ENCODE measurements at regions not wholly inside any gene's neighbourhood (a gene's known extent, or its start where the extent isn't known, plus 50 kb on each side); places are given as distances from the start of the nearest gene placed in this dataset.

DNA sequence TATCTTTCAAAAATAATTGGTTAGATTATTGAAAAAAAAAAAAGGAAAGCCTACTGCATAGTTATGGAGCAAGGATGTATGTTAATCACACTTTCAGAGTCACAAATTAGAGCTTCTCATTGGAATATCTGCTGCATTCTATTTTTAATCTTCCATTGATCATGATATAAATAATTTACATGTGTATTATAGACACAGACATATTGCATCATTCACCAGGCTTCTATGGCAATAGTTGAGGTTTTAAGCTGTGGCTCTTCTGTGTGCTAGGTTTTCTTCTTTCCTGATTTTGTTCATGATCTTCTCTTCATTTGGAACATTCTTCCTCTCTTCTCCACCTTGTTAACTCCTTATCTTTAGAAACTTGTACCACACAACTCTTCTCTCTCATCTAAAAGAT, 123.2 kb upstream of the HMCN1 start:
- no peak for DNase-seq
- TF ChIP-seq CTCF (IDR thresholded peaks at IDR 0.05) (no peak), POLR2A (IDR thresholded peaks at IDR 0.05) (no peak)
- H3K27me3 ChIP-seq, result no peaks in the 10 kb centered on the region
- no peak overlapping the region for H3K4me3 ChIP-seq
- no peaks in the 10 kb centered on the region for H3K9me3 ChIP-seq
- H3K36me3 ChIP-seq, result no peaks in the 10 kb centered on the region
- H3K4me1 ChIP-seq, result no peaks in the 10 kb centered on the region
- H3K27ac ChIP-seq, result no peak overlapping the region

GRCh38 chr1:185608177-185608576, 126.0 kb upstream of the HMCN1 start:
- Histone ChIP-seq H3K36me3 (no peaks in the 10 kb centered on the region), H3K9me3 (no peaks in the 10 kb centered on the region), H3K4me1 (no peaks in the 10 kb centered on the region), H3K27me3 (no peaks in the 10 kb centered on the region), H3K4me3 (no peak overlapping the region), H3K27ac (no peak overlapping the region)
- no peak for DNase-seq
- TF ChIP-seq CTCF (IDR thresholded peaks at IDR 0.05), result no peak
- TF ChIP-seq POLR2A (IDR thresholded peaks at IDR 0.05), result no peak

GRCh38 chr1:185603158-185603557, 131.0 kb upstream of the HMCN1 start:
- H3K36me3 ChIP-seq, result no peaks in the 10 kb centered on the region
- peak in 2 of 3 donors; percentile 40 to 54 for DNase-seq
- no peak overlapping the region for H3K4me3 ChIP-seq
- no peaks in the 10 kb centered on the region for H3K27me3 ChIP-seq
- no peaks in the 10 kb centered on the region for H3K9me3 ChIP-seq
- no peak for TF ChIP-seq CTCF (IDR thresholded peaks at IDR 0.05)
- TF ChIP-seq POLR2A (IDR thresholded peaks at IDR 0.05), result no peak
- H3K27ac ChIP-seq, result no peak overlapping the region
- H3K4me1 ChIP-seq, result no peaks in the 10 kb centered on the region

DNA sequence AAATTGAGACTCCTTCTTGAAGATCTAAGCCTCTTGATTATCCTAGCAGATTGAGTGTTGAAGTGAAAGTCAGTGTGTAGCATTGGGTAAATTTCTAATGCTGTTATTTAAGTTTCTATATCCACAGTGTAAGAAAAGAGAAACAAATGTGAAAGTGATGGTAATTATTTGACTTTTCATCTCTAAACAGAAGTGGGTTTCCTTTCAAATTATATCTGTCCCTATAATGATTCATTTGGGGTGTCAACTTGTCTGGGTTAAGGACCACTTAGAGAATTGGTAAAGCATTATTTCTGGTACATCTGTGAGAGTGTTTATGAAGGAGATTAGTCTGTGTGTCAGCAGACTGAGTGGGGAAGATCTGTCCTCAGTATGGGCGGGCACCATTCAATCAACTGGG, 133.0 kb upstream of the HMCN1 start:
- Histone ChIP-seq H3K27ac (no peak overlapping the region), H3K4me3 (no peak overlapping the region), H3K27me3 (no peaks in the 10 kb centered on the region), H3K4me1 (no peaks in the 10 kb centered on the region), H3K36me3 (no peaks in the 10 kb centered on the region), H3K9me3 (no peaks in the 10 kb centered on the region)
- TF ChIP-seq POLR2A (IDR thresholded peaks at IDR 0.05) (no peak), CTCF (IDR thresholded peaks at IDR 0.05) (no peak)
- DNase-seq, result no peak

DNA sequence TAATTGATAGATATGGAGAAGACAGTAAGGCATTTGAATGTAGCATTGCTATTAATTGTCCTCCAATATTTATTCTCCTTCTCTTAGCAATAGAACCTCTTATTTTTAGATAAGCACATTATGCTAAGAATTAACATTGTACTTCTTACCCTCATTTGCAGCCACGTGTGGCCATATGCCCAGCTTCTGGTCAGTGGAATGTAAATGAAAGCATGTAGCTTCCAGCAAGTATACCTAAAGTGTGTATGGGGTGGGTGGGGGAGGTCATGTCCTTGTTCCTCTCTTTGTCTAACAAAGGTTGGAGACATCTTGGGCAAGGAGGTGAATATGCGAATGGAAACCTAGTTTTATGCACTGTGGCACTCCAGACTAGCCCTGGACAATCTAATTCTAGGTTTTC, 133.6 kb upstream of the HMCN1 start:
- H3K27me3 ChIP-seq, result no peaks in the 10 kb centered on the region
- H3K27ac ChIP-seq, result no peak overlapping the region
- H3K4me1 ChIP-seq, result no peaks in the 10 kb centered on the region
- DNase-seq, result no peak
- TF ChIP-seq CTCF (IDR thresholded peaks at IDR 0.05) (no peak), POLR2A (IDR thresholded peaks at IDR 0.05) (no peak)
- H3K36me3 ChIP-seq, result no peaks in the 10 kb centered on the region
- no peak overlapping the region for H3K4me3 ChIP-seq
- no peaks in the 10 kb centered on the region for H3K9me3 ChIP-seq

- Histone ChIP-seq H3K36me3 (no peaks in the 10 kb centered on the region), H3K4me1 (no peaks in the 10 kb centered on the region)
These were observed 135.9 kb upstream of the HMCN1 start for GRCh38 chr1:185598332-185598731.

More at GRCh38 chr1:185598332-185598731, 135.9 kb upstream of the HMCN1 start:
- no peak for DNase-seq
- Histone ChIP-seq H3K4me3 (no peak overlapping the region), H3K9me3 (no peaks in the 10 kb centered on the region), H3K27ac (no peak overlapping the region), H3K27me3 (no peaks in the 10 kb centered on the region)
- TF ChIP-seq POLR2A (IDR thresholded peaks at IDR 0.05), result no peak
- no peak for TF ChIP-seq CTCF (IDR thresholded peaks at IDR 0.05)
